ENCODE measurements at regions not wholly inside any gene's neighbourhood (a gene's known extent, or its start where the extent isn't known, plus 50 kb on each side); places are given as distances from the start of the nearest gene placed in this dataset.

DNA sequence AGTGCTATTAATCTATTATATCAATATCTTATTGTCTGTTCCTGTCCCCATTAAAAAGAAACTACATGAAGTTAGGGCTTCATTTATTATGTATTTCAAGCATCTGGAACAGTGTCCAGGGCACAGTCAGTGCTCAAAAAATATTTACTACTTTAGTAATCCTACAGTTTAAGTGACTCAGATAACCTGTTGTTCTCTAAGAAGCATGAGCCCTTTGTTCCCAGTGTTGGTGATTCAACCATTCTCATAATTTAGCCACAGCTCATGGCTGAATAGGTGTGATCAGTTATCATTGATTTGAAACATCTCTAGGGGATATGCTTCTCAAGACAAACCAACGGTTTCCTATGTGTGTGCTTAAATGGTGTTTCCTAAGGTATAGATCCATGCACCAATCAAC is 292.7 kb downstream of the TMEM167A start:
- no peak for DNase-seq (ENCODE audit: low read depth)
- H3K9ac ChIP-seq (ENCODE audit: low read length), result no peak overlapping the region
- no peaks in the 10 kb centered on the region for H3K4me1 ChIP-seq (ENCODE audit: control insufficient read depth, insufficient read depth, low read length)
- H3K27me3 ChIP-seq (replicated peaks; ENCODE audit: control insufficient read depth, insufficient read depth, low read length), result no peaks in the 10 kb centered on the region
- no peaks in the 10 kb centered on the region for H3K9me3 ChIP-seq (ENCODE audit: control insufficient read depth, low read length)
- H3K4me3 ChIP-seq (ENCODE audit: low read length), result no peak overlapping the region
- no peaks in the 10 kb centered on the region for H3K36me3 ChIP-seq (ENCODE audit: control insufficient read depth, insufficient read depth, low read length, severe bottlenecking)

GRCh38 chr5:82777106-82777505 is 300.1 kb downstream of the TMEM167A start:
- Histone ChIP-seq H3K36me3 (ENCODE audit: control insufficient read depth, insufficient read depth, low read length, severe bottlenecking) (no peaks in the 10 kb centered on the region), H3K4me3 (ENCODE audit: low read length) (no peak overlapping the region), H3K4me1 (ENCODE audit: control insufficient read depth, insufficient read depth, low read length) (no peaks in the 10 kb centered on the region), H3K9ac (ENCODE audit: low read length) (no peak overlapping the region), H3K9me3 (ENCODE audit: control insufficient read depth, low read length) (no peaks in the 10 kb centered on the region), H3K27me3 (replicated peaks; ENCODE audit: control insufficient read depth, insufficient read depth, low read length) (no peaks in the 10 kb centered on the region)
- DNase-seq (ENCODE audit: low read depth), result no peak

DNA sequence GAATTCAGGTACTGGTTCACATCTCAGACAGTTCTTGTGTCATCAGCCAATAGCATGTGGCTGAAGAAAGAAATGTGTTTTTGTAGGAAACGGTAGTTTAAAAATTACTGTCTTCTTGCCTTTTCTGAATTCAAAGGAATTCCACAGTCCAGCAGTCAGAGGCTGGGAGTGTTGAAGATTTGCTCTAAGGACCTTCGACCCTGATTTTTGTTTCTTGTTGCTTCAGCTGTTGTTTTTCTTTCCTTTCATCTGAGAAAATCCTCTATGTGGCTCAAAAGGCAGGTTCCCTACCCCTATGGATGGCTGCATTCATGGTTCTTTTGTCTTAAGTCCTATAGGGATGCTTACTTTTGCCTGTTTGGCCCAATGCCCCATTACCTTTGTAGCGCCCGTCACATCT is 304.9 kb downstream of the TMEM167A start:
- Histone ChIP-seq H3K36me3 (ENCODE audit: control insufficient read depth, insufficient read depth, low read length, severe bottlenecking) (no peaks in the 10 kb centered on the region), H3K9ac (ENCODE audit: low read length) (no peak overlapping the region)
- no peak for DNase-seq (ENCODE audit: low read depth)

DNA sequence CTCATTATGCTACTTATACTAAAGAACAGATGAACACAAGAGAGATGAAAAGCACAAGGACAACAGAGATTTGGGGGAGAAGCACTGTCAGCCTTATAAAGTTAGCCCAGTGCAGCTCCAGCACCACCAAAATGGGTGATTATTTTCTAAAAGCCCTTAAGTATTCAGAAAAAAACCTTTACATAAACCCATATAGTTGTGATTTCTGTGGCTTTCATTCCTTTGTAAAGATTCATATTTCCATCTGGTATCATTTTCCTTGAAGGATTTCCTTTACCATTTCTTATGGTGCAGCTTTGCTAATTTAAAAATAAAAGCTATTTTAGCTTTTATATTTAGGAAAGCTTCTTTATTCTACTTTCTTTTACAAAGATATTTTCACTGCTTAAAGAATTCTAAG is 311.0 kb downstream of the TMEM167A start:
- no peaks in the 10 kb centered on the region for H3K36me3 ChIP-seq (ENCODE audit: control insufficient read depth, insufficient read depth, low read length, severe bottlenecking)

More for the DNA sequence above, 304.9 kb downstream of the TMEM167A start:
- Histone ChIP-seq H3K4me3 (ENCODE audit: low read length) (no peak overlapping the region), H3K27me3 (replicated peaks; ENCODE audit: control insufficient read depth, insufficient read depth, low read length) (no peaks in the 10 kb centered on the region), H3K4me1 (ENCODE audit: control insufficient read depth, insufficient read depth, low read length) (no peaks in the 10 kb centered on the region), H3K9me3 (ENCODE audit: control insufficient read depth, low read length) (peaks cover 5% of the 10 kb centered on the region)

GRCh38 chr5:82765765-82766164 is 311.4 kb downstream of the TMEM167A start:
- Histone ChIP-seq H3K36me3 (ENCODE audit: control insufficient read depth, insufficient read depth, low read length, severe bottlenecking) (no peaks in the 10 kb centered on the region), H3K27me3 (replicated peaks; ENCODE audit: control insufficient read depth, insufficient read depth, low read length) (no peaks in the 10 kb centered on the region), H3K9ac (ENCODE audit: low read length) (no peak overlapping the region), H3K9me3 (ENCODE audit: control insufficient read depth, low read length) (no peaks in the 10 kb centered on the region), H3K4me3 (ENCODE audit: low read length) (no peak overlapping the region), H3K4me1 (ENCODE audit: control insufficient read depth, insufficient read depth, low read length) (no peaks in the 10 kb centered on the region)
- DNase-seq (ENCODE audit: low read depth), result peak; percentile 38

More for the DNA sequence above, 311.0 kb downstream of the TMEM167A start:
- Histone ChIP-seq H3K9me3 (ENCODE audit: control insufficient read depth, low read length) (no peaks in the 10 kb centered on the region), H3K4me3 (ENCODE audit: low read length) (no peak overlapping the region), H3K9ac (ENCODE audit: low read length) (no peak overlapping the region), H3K4me1 (ENCODE audit: control insufficient read depth, insufficient read depth, low read length) (no peaks in the 10 kb centered on the region), H3K27me3 (replicated peaks; ENCODE audit: control insufficient read depth, insufficient read depth, low read length) (no peaks in the 10 kb centered on the region)
- peak; percentile 51 for DNase-seq (ENCODE audit: low read depth)

DNA sequence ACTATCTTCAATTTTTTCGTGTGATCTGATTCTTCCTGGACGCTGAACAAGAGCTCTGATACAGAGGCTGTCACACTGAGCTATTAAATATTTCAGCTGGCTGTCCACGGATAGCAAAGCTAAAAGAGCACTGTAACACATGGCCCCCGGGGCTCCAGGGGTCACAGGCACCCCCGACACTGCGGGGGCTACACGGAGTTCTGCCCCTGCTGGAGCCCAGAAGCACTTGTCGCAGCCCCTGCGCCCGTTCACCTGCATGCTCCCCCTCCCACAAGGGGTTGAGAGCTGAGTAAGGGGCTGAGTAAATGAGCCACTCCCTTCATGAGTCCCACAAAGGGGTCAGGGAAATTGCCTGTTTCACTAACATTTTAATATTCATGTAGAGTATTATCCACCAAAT is 316.3 kb downstream of the TMEM167A start:
- no peaks in the 10 kb centered on the region for H3K27me3 ChIP-seq (replicated peaks; ENCODE audit: control insufficient read depth, insufficient read depth, low read length)
- H3K9me3 ChIP-seq (ENCODE audit: control insufficient read depth, low read length), result no peaks in the 10 kb centered on the region
- no peak overlapping the region for H3K9ac ChIP-seq (ENCODE audit: low read length)
- no peaks in the 10 kb centered on the region for H3K36me3 ChIP-seq (ENCODE audit: control insufficient read depth, insufficient read depth, low read length, severe bottlenecking)
- H3K4me1 ChIP-seq (ENCODE audit: control insufficient read depth, insufficient read depth, low read length), result no peaks in the 10 kb centered on the region
- DNase-seq (ENCODE audit: low read depth), result no peak
- no peak overlapping the region for H3K4me3 ChIP-seq (ENCODE audit: low read length)

DNA sequence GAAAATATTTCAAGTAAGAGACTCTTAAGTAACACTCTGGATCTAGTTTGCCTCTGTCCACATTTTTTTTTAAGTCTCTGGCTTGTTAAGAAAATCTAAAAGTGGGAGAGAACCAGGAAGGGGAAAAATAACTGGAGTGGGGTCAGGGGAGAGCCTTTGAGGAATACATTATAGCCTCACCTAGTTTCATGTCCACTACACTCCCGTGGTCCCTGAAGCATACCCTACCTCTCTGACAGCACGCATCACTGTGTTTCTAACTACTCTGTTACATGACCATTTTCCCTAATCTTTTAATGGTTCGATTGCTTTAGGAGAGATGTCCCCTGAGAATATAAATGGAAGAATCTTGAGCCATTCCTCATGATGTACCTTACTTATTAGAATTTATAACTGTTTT is 318.3 kb downstream of the TMEM167A start:
- Histone ChIP-seq H3K27me3 (replicated peaks; ENCODE audit: control insufficient read depth, insufficient read depth, low read length) (no peaks in the 10 kb centered on the region), H3K4me3 (ENCODE audit: low read length) (no peak overlapping the region), H3K36me3 (ENCODE audit: control insufficient read depth, insufficient read depth, low read length, severe bottlenecking) (no peaks in the 10 kb centered on the region), H3K9ac (ENCODE audit: low read length) (no peak overlapping the region), H3K4me1 (ENCODE audit: control insufficient read depth, insufficient read depth, low read length) (peaks cover 7% of the 10 kb centered on the region), H3K9me3 (ENCODE audit: control insufficient read depth, low read length) (no peaks in the 10 kb centered on the region)
- DNase-seq (ENCODE audit: low read depth), result no peak

- peaks cover 7% of the 10 kb centered on the region for H3K4me1 ChIP-seq (ENCODE audit: control insufficient read depth, insufficient read depth, low read length)
- no peak overlapping the region for H3K9ac ChIP-seq (ENCODE audit: low read length)
- peaks cover 7% of the 10 kb centered on the region for H3K9me3 ChIP-seq (ENCODE audit: control insufficient read depth, low read length)
- DNase-seq (ENCODE audit: low read depth), result no peak
- no peaks in the 10 kb centered on the region for H3K36me3 ChIP-seq (ENCODE audit: control insufficient read depth, insufficient read depth, low read length, severe bottlenecking)
- H3K27me3 ChIP-seq (replicated peaks; ENCODE audit: control insufficient read depth, insufficient read depth, low read length), result no peaks in the 10 kb centered on the region
- H3K4me3 ChIP-seq (ENCODE audit: low read length), result no peak overlapping the region
These were observed 322.4 kb downstream of the TMEM167A start for GRCh38 chr5:82754759-82755158.

DNA sequence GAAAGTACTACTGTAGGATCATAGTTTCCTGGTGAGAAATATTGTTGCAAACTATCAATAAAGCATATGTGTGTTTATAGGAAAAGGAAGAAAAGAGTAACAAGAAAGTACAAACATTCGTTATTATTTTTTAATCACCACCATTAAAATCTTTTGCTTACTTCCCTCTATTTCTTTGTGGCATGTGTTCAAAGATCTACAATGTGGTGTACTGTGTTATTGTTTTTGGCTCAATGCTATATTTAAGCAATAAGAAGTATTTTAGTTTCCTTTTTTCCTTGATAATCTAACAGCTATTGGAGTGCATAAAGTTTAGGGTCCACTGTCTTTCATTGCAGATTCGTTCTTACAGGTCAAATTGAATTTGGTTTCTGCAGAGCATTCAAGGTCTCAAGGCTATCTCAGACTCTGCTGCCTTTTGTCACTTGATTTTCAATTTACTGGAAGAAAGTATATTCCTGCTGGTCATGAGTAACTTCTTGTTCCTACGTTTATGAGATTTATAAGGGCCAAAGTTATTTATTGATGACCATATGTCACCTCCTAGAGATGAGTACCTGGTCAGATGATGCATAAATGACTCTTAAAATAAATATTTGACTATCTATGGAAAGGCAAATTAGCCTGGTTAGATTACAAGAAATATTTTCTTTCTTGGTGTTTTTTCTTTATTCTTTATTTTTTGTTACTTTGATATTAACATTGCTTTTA is 323.0 kb downstream of the TMEM167A start:
- no peaks in the 10 kb centered on the region for H3K36me3 ChIP-seq (ENCODE audit: control insufficient read depth, insufficient read depth, low read length, severe bottlenecking)
- H3K9ac ChIP-seq (ENCODE audit: low read length), result no peak overlapping the region
- H3K4me3 ChIP-seq (ENCODE audit: low read length), result no peak overlapping the region
- peaks cover 8% of the 10 kb centered on the region for H3K4me1 ChIP-seq (ENCODE audit: control insufficient read depth, insufficient read depth, low read length)
- peak; percentile 10 for DNase-seq (ENCODE audit: low read depth)
- H3K9me3 ChIP-seq (ENCODE audit: control insufficient read depth, low read length), result peaks cover 7% of the 10 kb centered on the region
- no peaks in the 10 kb centered on the region for H3K27me3 ChIP-seq (replicated peaks; ENCODE audit: control insufficient read depth, insufficient read depth, low read length)

- H3K9ac ChIP-seq (ENCODE audit: low read length), result no peak overlapping the region
- no peak for DNase-seq (ENCODE audit: low read depth)
- peaks cover 7% of the 10 kb centered on the region for H3K9me3 ChIP-seq (ENCODE audit: control insufficient read depth, low read length)
- H3K27me3 ChIP-seq (replicated peaks; ENCODE audit: control insufficient read depth, insufficient read depth, low read length), result no peaks in the 10 kb centered on the region
- H3K4me3 ChIP-seq (ENCODE audit: low read length), result no peak overlapping the region
- no peaks in the 10 kb centered on the region for H3K36me3 ChIP-seq (ENCODE audit: control insufficient read depth, insufficient read depth, low read length, severe bottlenecking)
- H3K4me1 ChIP-seq (ENCODE audit: control insufficient read depth, insufficient read depth, low read length), result peaks cover 11% of the 10 kb centered on the region
These were observed 323.8 kb downstream of the TMEM167A start for GRCh38 chr5:82753374-82753773.

- Histone ChIP-seq H3K27me3 (replicated peaks; ENCODE audit: control insufficient read depth, insufficient read depth, low read length) (peaks cover 7% of the 10 kb centered on the region), H3K4me3 (ENCODE audit: low read length) (no peak overlapping the region), H3K9me3 (ENCODE audit: control insufficient read depth, low read length) (peaks cover 7% of the 10 kb centered on the region), H3K36me3 (ENCODE audit: control insufficient read depth, insufficient read depth, low read length, severe bottlenecking) (no peaks in the 10 kb centered on the region), H3K4me1 (ENCODE audit: control insufficient read depth, insufficient read depth, low read length) (peaks cover 10% of the 10 kb centered on the region), H3K9ac (ENCODE audit: low read length) (no peak overlapping the region)
- peak; percentile 15 for DNase-seq (ENCODE audit: low read depth)
These were observed 327.8 kb downstream of the TMEM167A start for GRCh38 chr5:82749461-82749820.
